ENCODE measurements at regions not wholly inside any gene's neighbourhood (a gene's known extent, or its start where the extent isn't known, plus 50 kb on each side); places are given as distances from the start of the nearest gene placed in this dataset.

DNA sequence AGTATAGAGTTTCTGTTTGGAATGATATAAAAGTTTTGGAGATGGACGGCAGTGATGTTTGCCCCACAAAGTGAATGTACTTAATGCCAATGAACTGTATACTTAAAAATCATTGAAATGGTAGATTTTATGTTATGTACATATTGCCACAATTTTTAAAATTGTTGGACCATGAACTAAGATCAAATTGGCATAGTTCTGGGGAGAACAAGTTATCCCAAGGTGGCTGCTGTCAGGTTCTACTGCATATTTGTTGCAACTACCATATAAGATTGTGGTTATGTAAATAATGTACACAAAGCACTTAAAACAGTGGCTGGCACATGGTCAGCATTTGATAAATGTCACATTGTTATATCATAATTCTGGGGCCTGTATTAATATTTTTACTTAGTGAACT is 466.4 kb downstream of the SIPA1L2 start:
- TF ChIP-seq, protein P1, sequence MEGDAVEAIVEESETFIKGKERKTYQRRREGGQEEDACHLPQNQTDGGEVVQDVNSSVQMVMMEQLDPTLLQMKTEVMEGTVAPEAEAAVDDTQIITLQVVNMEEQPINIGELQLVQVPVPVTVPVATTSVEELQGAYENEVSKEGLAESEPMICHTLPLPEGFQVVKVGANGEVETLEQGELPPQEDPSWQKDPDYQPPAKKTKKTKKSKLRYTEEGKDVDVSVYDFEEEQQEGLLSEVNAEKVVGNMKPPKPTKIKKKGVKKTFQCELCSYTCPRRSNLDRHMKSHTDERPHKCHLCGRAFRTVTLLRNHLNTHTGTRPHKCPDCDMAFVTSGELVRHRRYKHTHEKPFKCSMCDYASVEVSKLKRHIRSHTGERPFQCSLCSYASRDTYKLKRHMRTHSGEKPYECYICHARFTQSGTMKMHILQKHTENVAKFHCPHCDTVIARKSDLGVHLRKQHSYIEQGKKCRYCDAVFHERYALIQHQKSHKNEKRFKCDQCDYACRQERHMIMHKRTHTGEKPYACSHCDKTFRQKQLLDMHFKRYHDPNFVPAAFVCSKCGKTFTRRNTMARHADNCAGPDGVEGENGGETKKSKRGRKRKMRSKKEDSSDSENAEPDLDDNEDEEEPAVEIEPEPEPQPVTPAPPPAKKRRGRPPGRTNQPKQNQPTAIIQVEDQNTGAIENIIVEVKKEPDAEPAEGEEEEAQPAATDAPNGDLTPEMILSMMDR (IDR thresholded peaks at IDR 0.05): no peak
- TF ChIP-seq, protein P2, sequence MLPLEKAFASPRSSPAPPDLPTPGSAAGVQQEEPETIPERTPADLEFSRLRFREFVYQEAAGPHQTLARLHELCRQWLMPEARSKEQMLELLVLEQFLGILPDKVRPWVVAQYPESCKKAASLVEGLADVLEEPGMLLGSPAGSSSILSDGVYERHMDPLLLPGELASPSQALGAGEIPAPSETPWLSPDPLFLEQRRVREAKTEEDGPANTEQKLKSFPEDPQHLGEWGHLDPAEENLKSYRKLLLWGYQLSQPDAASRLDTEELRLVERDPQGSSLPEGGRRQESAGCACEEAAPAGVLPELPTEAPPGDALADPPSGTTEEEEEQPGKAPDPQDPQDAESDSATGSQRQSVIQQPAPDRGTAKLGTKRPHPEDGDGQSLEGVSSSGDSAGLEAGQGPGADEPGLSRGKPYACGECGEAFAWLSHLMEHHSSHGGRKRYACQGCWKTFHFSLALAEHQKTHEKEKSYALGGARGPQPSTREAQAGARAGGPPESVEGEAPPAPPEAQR (CRISPR knock-in tag; IDR thresholded peaks at IDR 0.05): no peak
- TF ChIP-seq, protein P3, sequence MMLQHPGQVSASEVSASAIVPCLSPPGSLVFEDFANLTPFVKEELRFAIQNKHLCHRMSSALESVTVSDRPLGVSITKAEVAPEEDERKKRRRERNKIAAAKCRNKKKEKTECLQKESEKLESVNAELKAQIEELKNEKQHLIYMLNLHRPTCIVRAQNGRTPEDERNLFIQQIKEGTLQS (CRISPR knock-in tag; conservative IDR thresholded peaks at IDR 0.05): no peak
- TF ChIP-seq, protein P4, sequence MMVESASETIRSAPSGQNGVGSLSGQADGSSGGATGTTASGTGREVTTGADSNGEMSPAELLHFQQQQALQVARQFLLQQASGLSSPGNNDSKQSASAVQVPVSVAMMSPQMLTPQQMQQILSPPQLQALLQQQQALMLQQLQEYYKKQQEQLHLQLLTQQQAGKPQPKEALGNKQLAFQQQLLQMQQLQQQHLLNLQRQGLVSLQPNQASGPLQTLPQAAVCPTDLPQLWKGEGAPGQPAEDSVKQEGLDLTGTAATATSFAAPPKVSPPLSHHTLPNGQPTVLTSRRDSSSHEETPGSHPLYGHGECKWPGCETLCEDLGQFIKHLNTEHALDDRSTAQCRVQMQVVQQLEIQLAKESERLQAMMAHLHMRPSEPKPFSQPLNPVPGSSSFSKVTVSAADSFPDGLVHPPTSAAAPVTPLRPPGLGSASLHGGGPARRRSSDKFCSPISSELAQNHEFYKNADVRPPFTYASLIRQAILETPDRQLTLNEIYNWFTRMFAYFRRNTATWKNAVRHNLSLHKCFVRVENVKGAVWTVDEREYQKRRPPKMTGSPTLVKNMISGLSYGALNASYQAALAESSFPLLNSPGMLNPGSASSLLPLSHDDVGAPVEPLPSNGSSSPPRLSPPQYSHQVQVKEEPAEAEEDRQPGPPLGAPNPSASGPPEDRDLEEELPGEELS (CRISPR knock-in tag; IDR thresholded peaks at IDR 0.05): no peak
- TF ChIP-seq FOXP1 (CRISPR knock-in tag; IDR thresholded peaks at IDR 0.05; ENCODE audit: borderline replicate concordance) (no peak), TP53 (CRISPR knock-in tag; IDR thresholded peaks at IDR 0.05) (no peak)
- TF ChIP-seq, protein P5, sequence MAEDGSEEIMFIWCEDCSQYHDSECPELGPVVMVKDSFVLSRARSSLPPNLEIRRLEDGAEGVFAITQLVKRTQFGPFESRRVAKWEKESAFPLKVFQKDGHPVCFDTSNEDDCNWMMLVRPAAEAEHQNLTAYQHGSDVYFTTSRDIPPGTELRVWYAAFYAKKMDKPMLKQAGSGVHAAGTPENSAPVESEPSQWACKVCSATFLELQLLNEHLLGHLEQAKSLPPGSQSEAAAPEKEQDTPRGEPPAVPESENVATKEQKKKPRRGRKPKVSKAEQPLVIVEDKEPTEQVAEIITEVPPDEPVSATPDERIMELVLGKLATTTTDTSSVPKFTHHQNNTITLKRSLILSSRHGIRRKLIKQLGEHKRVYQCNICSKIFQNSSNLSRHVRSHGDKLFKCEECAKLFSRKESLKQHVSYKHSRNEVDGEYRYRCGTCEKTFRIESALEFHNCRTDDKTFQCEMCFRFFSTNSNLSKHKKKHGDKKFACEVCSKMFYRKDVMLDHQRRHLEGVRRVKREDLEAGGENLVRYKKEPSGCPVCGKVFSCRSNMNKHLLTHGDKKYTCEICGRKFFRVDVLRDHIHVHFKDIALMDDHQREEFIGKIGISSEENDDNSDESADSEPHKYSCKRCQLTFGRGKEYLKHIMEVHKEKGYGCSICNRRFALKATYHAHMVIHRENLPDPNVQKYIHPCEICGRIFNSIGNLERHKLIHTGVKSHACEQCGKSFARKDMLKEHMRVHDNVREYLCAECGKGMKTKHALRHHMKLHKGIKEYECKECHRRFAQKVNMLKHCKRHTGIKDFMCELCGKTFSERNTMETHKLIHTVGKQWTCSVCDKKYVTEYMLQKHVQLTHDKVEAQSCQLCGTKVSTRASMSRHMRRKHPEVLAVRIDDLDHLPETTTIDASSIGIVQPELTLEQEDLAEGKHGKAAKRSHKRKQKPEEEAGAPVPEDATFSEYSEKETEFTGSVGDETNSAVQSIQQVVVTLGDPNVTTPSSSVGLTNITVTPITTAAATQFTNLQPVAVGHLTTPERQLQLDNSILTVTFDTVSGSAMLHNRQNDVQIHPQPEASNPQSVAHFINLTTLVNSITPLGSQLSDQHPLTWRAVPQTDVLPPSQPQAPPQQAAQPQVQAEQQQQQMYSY (CRISPR knock-in tag; IDR thresholded peaks at IDR 0.05): no peak
